Epithelial cell of proximal tubule (primary cell): ENCODE measurements at regions not wholly inside any gene's neighbourhood (a gene's known extent, or its start where the extent isn't known, plus 50 kb on each side); places are given as distances from the start of the nearest gene placed in this dataset.

Source experiments
- DNase-seq: peaks from one replicate; pipeline ENCODE4 v3.0.0-alpha.2; 2011; ENCODE audit warnings: low read depth
- H3K4me3 ChIP-seq: 2 replicates; pipeline ENCODE4 v1.5.1; 2011; ENCODE audit warnings: low read depth, mild to moderate bottlenecking, low read length
- TF ChIP-seq, protein P1 (sequence below): conservative IDR thresholded peaks from 2 replicates; pipeline ENCODE4 v1.5.1; 2012; ENCODE audit warnings: low read depth, mild to moderate bottlenecking, low read length

DNA sequence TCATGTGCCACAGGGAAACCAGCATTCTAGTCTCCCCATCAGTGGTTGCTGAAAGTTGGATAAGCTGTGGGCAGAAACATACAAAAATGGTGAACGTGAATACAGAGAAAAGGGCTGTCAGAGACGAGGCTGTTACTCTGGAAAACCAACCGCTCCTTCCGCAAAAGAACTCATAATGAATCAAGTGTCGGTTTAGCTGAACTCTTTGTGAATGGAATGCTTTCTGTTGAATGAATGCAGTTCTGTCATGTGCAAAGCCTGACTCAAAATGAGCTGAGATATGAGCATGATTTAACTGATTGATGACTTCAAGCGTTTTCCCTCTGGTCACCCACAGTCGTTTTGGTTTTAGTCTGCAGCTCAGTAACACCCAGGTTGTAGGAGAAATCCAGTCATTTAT is 298.3 kb downstream of the ETS1 start:
- no peak overlapping the region for H3K4me3 ChIP-seq
- TF ChIP-seq, protein P1, sequence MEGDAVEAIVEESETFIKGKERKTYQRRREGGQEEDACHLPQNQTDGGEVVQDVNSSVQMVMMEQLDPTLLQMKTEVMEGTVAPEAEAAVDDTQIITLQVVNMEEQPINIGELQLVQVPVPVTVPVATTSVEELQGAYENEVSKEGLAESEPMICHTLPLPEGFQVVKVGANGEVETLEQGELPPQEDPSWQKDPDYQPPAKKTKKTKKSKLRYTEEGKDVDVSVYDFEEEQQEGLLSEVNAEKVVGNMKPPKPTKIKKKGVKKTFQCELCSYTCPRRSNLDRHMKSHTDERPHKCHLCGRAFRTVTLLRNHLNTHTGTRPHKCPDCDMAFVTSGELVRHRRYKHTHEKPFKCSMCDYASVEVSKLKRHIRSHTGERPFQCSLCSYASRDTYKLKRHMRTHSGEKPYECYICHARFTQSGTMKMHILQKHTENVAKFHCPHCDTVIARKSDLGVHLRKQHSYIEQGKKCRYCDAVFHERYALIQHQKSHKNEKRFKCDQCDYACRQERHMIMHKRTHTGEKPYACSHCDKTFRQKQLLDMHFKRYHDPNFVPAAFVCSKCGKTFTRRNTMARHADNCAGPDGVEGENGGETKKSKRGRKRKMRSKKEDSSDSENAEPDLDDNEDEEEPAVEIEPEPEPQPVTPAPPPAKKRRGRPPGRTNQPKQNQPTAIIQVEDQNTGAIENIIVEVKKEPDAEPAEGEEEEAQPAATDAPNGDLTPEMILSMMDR: no peak
- DNase-seq: no peak

DNA sequence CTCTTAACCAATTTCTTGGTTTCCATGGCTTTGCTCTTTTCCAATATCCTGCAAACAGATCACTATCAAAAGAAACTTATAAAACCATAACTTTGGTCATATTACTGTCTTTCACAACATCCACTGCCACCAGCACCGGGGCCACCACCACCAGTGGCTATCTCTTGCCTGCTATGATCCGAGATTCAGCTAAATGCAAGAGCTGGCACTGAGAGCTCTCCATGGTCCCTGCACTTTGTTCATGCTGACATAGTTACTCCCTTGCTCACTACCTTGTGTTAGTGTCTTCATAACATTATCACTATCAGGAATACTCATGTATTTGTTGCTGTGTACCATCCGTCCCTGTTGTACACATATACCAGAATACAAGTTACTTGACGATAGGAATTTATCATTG is 299.0 kb downstream of the ETS1 start:
- TF ChIP-seq, protein P1: no peak
- no peak for DNase-seq
- no peak overlapping the region for H3K4me3 ChIP-seq

DNA sequence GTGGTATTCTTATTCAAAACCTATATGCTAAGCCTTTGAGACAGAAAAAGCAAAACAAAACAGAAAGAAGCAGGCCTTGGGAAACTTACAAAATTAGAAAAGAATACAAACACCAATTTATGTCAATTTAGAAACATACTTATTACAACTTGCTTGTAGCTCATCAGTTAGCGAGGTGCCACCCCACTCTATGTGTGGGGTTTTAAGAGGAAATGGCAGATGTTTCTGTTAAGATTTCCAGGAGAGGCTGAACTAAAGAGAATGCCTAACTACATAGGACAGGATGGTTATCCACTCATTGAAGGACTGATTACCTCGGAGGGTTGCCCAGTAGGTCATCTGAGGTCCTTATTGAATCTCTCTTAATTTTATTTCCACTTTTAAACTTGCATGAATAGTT is 302.0 kb downstream of the ETS1 start:
- H3K4me3 ChIP-seq: no peak overlapping the region
- TF ChIP-seq, protein P1: no peak
- DNase-seq: no peak

DNA sequence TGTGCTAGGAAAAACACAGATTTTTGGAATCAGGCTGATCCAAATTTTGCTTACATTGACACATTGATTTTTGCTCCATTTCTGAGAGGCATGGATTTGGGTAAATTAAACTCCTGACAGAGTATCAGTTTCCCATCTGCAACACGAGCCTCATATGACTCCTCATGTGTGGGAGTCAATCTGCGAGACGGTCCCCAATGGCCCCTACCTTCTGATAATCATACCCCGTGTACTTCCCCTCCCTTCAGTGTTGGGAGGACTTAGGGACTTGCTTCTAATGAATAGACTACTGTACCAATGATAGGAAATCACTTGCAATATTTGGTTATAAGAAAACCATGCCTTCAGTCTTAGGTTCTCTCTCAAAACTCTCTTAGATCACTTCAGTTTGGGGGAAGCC is 302.7 kb downstream of the ETS1 start:
- no peak for DNase-seq
- no peak overlapping the region for H3K4me3 ChIP-seq

DNA sequence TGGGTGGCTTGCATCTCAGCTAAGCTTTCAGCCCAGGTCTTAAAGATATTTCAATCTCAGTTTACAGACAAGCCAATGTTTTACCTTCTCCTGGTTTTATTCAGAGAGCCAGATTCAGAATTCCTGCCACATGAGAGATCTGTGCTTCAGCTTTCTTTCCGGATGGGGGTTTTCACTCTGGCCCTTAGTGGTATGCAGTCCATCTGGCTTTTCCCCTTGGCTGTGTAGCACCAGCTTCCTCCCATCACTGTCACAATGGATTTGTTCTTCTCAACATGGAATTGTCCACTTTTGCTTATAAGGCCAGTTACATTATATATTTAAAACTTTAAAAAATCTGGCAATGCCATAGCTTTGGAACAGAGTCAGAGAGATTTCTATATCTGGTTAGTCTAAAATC is 303.9 kb downstream of the ETS1 start:
- TF ChIP-seq, protein P1: no peak
- no peak overlapping the region for H3K4me3 ChIP-seq
- DNase-seq: no peak

More for the DNA sequence above, 302.7 kb downstream of the ETS1 start:
- TF ChIP-seq, protein P1: no peak

DNA sequence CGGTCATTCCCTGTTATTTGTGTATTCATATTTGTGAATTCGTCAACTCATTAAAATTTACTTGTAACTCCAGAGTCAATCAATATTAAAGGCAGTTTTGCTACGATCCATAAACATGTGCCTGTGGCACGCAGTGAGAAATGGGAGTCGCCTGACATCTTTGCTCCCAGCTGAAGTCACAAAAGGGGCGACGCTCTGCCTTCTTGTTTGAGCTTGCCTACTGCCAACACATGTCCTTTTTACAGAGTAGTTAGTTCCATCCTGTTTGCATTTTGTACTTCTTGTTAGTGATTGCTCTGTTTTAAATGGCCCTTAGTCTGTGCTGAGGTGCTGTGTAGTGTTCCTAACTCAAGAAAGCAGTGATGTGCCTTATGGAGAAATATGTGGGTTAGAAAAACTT is 305.3 kb downstream of the ETS1 start:
- H3K4me3 ChIP-seq: no peak overlapping the region
- DNase-seq: no peak
- TF ChIP-seq, protein P1: no peak

DNA sequence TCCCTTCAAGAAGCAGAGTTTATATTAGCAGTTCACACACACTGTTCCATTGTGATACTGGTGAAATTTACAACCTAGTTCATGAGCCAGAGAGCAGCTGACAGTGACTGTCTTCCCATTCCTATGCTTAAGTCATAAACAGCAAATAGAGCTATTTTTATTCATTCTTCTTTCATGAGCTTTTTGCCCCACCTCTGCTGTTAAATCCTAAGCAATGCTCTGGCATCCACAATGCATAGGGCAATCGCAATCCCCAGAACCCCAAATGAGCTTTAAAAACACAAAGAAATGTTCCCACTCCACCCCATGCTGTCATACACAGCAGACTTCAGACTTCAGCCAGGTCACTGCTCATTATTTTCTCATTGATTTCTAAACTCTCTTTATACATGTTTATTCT is 307.5 kb downstream of the ETS1 start:
- TF ChIP-seq, protein P1: no peak

More for the DNA sequence above, 307.5 kb downstream of the ETS1 start:
- DNase-seq: no peak
- H3K4me3 ChIP-seq: no peak overlapping the region
